ENCODE measurements at regions not wholly inside any gene's neighbourhood (a gene's known extent, or its start where the extent isn't known, plus 50 kb on each side); places are given as distances from the start of the nearest gene placed in this dataset.

DNA sequence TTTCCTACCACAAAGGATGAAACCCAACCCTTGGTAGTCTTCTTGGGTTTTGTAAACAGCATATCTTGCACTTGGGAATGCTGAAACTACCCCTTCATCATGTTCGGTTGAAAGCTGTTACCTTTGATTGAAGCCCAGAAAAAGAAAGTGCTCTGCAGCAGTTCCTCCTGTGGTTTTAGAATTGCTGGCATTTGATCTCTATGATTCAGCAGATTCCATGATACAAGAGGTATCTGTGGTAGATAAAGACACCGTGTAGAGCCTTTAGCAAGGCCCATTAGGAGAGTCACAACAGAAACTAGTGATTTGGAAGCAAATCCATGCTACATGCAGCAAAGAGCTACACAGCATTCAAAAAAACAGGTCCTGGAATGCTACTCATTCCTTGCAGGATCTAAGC is 557.0 kb downstream of the TLE1 start:
- H3K9ac ChIP-seq (ENCODE audit: low read depth, low read length, poor library complexity, severe bottlenecking) = no peak overlapping the region
- H3K27me3 ChIP-seq (ENCODE audit: insufficient read depth, low read length, poor library complexity, severe bottlenecking) = no peaks in the 10 kb centered on the region
- no peaks in the 10 kb centered on the region for H3K79me2 ChIP-seq (ENCODE audit: insufficient read depth, low read length)
- H4K20me1 ChIP-seq (ENCODE audit: insufficient read depth, low read length, poor library complexity, severe bottlenecking) = no peaks in the 10 kb centered on the region
- peak overlapping the region; percentile 74 for H3K4me2 ChIP-seq (ENCODE audit: low read depth, low read length, poor library complexity, severe bottlenecking)
- no peaks in the 10 kb centered on the region for H3K9me2 ChIP-seq (replicated peaks; ENCODE audit: low read depth, low read length)
- TF ChIP-seq EZH2phosphoT487 (IDR thresholded peaks at IDR 0.05; ENCODE audit: borderline replicate concordance) = no peak
- TF ChIP-seq, protein P1, sequence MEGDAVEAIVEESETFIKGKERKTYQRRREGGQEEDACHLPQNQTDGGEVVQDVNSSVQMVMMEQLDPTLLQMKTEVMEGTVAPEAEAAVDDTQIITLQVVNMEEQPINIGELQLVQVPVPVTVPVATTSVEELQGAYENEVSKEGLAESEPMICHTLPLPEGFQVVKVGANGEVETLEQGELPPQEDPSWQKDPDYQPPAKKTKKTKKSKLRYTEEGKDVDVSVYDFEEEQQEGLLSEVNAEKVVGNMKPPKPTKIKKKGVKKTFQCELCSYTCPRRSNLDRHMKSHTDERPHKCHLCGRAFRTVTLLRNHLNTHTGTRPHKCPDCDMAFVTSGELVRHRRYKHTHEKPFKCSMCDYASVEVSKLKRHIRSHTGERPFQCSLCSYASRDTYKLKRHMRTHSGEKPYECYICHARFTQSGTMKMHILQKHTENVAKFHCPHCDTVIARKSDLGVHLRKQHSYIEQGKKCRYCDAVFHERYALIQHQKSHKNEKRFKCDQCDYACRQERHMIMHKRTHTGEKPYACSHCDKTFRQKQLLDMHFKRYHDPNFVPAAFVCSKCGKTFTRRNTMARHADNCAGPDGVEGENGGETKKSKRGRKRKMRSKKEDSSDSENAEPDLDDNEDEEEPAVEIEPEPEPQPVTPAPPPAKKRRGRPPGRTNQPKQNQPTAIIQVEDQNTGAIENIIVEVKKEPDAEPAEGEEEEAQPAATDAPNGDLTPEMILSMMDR (conservative IDR thresholded peaks at IDR 0.05; ENCODE audit: low read length) = no peak
- no peaks in the 10 kb centered on the region for H3F3A ChIP-seq (ENCODE audit: low read depth)
- H2AFZ ChIP-seq (ENCODE audit: low read length) = no peak overlapping the region
- H3K36me3 ChIP-seq (ENCODE audit: insufficient read depth, low read length) = no peaks in the 10 kb centered on the region
- H3K9me3 ChIP-seq (ENCODE audit: insufficient read depth, low read depth, low read length) = no peaks in the 10 kb centered on the region
- peaks cover 21% of the 10 kb centered on the region for H3K4me1 ChIP-seq (ENCODE audit: insufficient read depth, low read length, poor library complexity, severe bottlenecking)
- peak overlapping the region; percentile 46 for H3K4me3 ChIP-seq (ENCODE audit: low read length, poor library complexity, severe bottlenecking)

DNA sequence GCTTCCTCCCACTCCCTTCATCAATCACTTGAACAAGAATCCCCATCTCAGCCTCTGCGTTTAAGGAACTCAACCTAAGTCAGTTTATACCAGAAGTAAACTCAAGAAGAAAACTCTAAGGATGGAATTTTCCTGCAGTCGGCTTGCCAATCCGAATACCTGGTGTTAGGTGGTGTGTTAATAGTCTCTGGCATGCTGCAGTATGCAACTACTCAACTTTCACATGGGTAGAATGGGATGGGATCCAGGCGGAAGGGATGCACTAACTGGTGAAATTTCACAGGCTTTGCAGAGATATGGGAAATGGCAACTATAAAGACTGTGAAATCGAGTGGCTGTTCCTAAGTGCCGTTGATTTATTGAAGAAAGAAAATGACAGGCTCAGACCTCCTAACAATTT is 560.6 kb downstream of the TLE1 start:
- peaks cover 35% of the 10 kb centered on the region for H3K4me1 ChIP-seq (ENCODE audit: insufficient read depth, low read length, poor library complexity, severe bottlenecking)
- H3K27me3 ChIP-seq (ENCODE audit: insufficient read depth, low read length, poor library complexity, severe bottlenecking) = no peaks in the 10 kb centered on the region
- no peaks in the 10 kb centered on the region for H3K9me3 ChIP-seq (ENCODE audit: insufficient read depth, low read depth, low read length)
- H3K79me2 ChIP-seq (ENCODE audit: insufficient read depth, low read length) = no peaks in the 10 kb centered on the region
- H3F3A ChIP-seq (ENCODE audit: low read depth) = no peaks in the 10 kb centered on the region
- no peak overlapping the region for H3K4me3 ChIP-seq (ENCODE audit: low read length, poor library complexity, severe bottlenecking)
- no peak overlapping the region for H2AFZ ChIP-seq (ENCODE audit: low read length)
- H3K4me2 ChIP-seq (ENCODE audit: low read depth, low read length, poor library complexity, severe bottlenecking) = no peak overlapping the region
- no peak overlapping the region for H3K9ac ChIP-seq (ENCODE audit: low read depth, low read length, poor library complexity, severe bottlenecking)
- no peaks in the 10 kb centered on the region for H3K9me2 ChIP-seq (replicated peaks; ENCODE audit: low read depth, low read length)
- no peak for TF ChIP-seq EZH2phosphoT487 (IDR thresholded peaks at IDR 0.05; ENCODE audit: borderline replicate concordance)
- TF ChIP-seq, protein P1 (conservative IDR thresholded peaks at IDR 0.05; ENCODE audit: low read length) = no peak
- no peaks in the 10 kb centered on the region for H3K36me3 ChIP-seq (ENCODE audit: insufficient read depth, low read length)
- no peaks in the 10 kb centered on the region for H4K20me1 ChIP-seq (ENCODE audit: insufficient read depth, low read length, poor library complexity, severe bottlenecking)

DNA sequence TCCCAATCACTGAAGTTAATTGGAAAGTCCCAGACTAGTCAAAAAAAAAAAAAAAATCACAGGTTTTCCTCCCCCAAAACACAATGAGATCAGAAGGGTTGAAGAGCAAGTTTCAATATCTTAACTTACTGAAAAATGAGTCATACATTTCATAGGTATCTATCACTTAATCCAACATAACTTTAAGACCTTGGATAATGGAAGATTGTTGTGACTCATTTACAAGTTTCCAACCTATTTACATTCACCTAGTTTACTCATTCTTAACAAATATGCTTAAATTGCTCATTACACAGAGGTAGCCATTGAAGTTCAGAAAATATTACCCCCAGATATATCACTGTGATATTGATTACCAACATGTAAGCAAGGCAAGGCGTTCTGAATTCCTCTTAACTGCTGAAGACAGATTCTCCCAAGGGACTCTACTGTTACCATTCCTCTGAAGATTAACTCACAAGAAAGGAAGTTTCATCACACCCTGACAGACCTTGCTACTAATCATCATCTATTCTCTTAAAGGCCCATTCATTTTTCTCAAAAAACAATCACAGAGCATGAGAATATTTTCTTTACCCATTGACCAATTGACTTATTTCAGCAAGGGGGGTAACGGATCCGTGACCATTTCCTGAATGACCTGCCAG is 563.8 kb downstream of the TLE1 start:
- TF ChIP-seq, protein P1 (conservative IDR thresholded peaks at IDR 0.05; ENCODE audit: low read length) = no peak
- TF ChIP-seq EZH2phosphoT487 (IDR thresholded peaks at IDR 0.05; ENCODE audit: borderline replicate concordance) = no peak

More for the DNA sequence above, 563.8 kb downstream of the TLE1 start:
- Histone ChIP-seq H3K9me2 (replicated peaks; ENCODE audit: low read depth, low read length) (no peaks in the 10 kb centered on the region), H3K4me3 (ENCODE audit: low read length, poor library complexity, severe bottlenecking) (no peak overlapping the region), H3K36me3 (ENCODE audit: insufficient read depth, low read length) (no peaks in the 10 kb centered on the region; the same call in 1 of the 2 replicates), H3F3A (ENCODE audit: low read depth) (no peaks in the 10 kb centered on the region), H3K9me3 (ENCODE audit: insufficient read depth, low read depth, low read length) (no peaks in the 10 kb centered on the region; the same call in 1 of the 2 replicates), H3K27me3 (ENCODE audit: insufficient read depth, low read length, poor library complexity, severe bottlenecking) (no peaks in the 10 kb centered on the region), H3K4me1 (ENCODE audit: insufficient read depth, low read length, poor library complexity, severe bottlenecking) (peaks cover 14% of the 10 kb centered on the region), H2AFZ (ENCODE audit: low read length) (peak overlapping the region; percentile 80), H4K20me1 (ENCODE audit: insufficient read depth, low read length, poor library complexity, severe bottlenecking) (no peaks in the 10 kb centered on the region), H3K9ac (ENCODE audit: low read depth, low read length, poor library complexity, severe bottlenecking) (no peak overlapping the region), H3K4me2 (ENCODE audit: low read depth, low read length, poor library complexity, severe bottlenecking) (peak overlapping the region; percentile 32), H3K79me2 (ENCODE audit: insufficient read depth, low read length) (no peaks in the 10 kb centered on the region)

Data from Loucy (cell line).